ENCODE measurements at regions not wholly inside any gene's neighbourhood (a gene's known extent, or its start where the extent isn't known, plus 50 kb on each side); places are given as distances from the start of the nearest gene placed in this dataset.

- FAIRE-seq (peak; percentile 73), DNase-seq (peak in 2 of 5 donors; percentile 60 to 67)
- Histone ChIP-seq H3K27me3 (ENCODE audit: control insufficient read depth, insufficient read depth, low read length) (no peaks in the 10 kb centered on the region), H3K36me3 (ENCODE audit: control insufficient read depth in 2 of 3, insufficient read depth in 3 of 3, low read length in 3 of 3) (no peaks in the 10 kb centered on the region), H3K4me1 (ENCODE audit: control insufficient read depth in 2 of 3, insufficient read depth in 2 of 3, low read depth in 1 of 3, low read length in 3 of 3) (peaks cover 0 to 15% (median 6%) of the 10 kb centered on the region in 3 donors), H3K9me3 (ENCODE audit: control insufficient read depth in 2 of 3, insufficient read depth in 1 of 3, low read length in 3 of 3) (no peaks in the 10 kb centered on the region), H3K4me3 (ENCODE audit: low read length in 3 of 3) (peak overlapping the region in 1 of 3 donors; percentile 14), H3K9ac (ENCODE audit: low read length in 3 of 3) (peak overlapping the region in 1 of 3 donors; percentile 3), H3K27ac (ENCODE audit: low read depth in 2 of 2, low read length in 2 of 2) (peak overlapping the region; percentile 62 to 65)
- intact Hi-C loops (cut with DNase I), result no loop called here
- TF ChIP-seq, protein P1, sequence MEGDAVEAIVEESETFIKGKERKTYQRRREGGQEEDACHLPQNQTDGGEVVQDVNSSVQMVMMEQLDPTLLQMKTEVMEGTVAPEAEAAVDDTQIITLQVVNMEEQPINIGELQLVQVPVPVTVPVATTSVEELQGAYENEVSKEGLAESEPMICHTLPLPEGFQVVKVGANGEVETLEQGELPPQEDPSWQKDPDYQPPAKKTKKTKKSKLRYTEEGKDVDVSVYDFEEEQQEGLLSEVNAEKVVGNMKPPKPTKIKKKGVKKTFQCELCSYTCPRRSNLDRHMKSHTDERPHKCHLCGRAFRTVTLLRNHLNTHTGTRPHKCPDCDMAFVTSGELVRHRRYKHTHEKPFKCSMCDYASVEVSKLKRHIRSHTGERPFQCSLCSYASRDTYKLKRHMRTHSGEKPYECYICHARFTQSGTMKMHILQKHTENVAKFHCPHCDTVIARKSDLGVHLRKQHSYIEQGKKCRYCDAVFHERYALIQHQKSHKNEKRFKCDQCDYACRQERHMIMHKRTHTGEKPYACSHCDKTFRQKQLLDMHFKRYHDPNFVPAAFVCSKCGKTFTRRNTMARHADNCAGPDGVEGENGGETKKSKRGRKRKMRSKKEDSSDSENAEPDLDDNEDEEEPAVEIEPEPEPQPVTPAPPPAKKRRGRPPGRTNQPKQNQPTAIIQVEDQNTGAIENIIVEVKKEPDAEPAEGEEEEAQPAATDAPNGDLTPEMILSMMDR (IDR thresholded peaks at IDR 0.05; ENCODE audit: borderline replicate concordance, extremely low read depth, insufficient read depth), result no peak
These were observed 188.7 kb downstream of the GBA3 start for GRCh38 chr4:22881411-22881810.

GRCh38 chr4:22877486-22878052 is 184.8 kb downstream of the GBA3 start:
- no peak overlapping the region for H3K4me3 ChIP-seq (ENCODE audit: low read length in 3 of 3)
- TF ChIP-seq, protein P1 (IDR thresholded peaks at IDR 0.05; ENCODE audit: borderline replicate concordance, extremely low read depth, insufficient read depth), result no peak
- H3K4me1 ChIP-seq (ENCODE audit: control insufficient read depth in 2 of 3, insufficient read depth in 2 of 3, low read depth in 1 of 3, low read length in 3 of 3), result peaks cover 0 to 14% (median 8%) of the 10 kb centered on the region in 3 donors
- H3K27me3 ChIP-seq (ENCODE audit: control insufficient read depth, insufficient read depth, low read length), result no peaks in the 10 kb centered on the region
- H3K27ac ChIP-seq (ENCODE audit: low read depth in 2 of 2, low read length in 2 of 2), result no peak overlapping the region
- DNase-seq, result no peak
- no peak overlapping the region for H3K9ac ChIP-seq (ENCODE audit: low read length in 3 of 3)
- intact Hi-C loops (cut with DNase I), result no loop called here
- no peak for FAIRE-seq
- no peaks in the 10 kb centered on the region for H3K36me3 ChIP-seq (ENCODE audit: control insufficient read depth in 2 of 3, insufficient read depth in 3 of 3, low read length in 3 of 3)
- no peaks in the 10 kb centered on the region for H3K9me3 ChIP-seq (ENCODE audit: control insufficient read depth in 2 of 3, insufficient read depth in 1 of 3, low read length in 3 of 3)

DNA sequence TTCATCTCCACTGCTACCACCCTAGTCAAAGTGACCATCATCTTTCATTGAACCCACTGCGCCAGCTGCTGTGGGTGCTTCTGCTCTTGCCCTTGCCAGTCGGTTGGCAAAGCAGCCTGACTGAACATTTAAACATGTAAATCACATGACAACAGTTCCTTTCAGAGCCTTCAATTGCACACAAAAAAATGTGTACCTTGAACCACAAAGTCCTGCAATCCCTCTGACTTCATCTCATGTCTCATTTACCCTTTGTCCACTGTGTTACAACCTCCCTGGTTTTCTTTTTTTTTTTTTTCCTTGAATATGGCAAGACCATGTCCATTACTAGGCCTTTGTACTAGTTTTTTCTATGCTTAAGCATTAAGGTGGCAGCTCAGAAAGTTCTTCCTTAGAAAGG is 183.5 kb downstream of the GBA3 start:
- intact Hi-C loops (cut with DNase I), result no loop called here
- no peak for FAIRE-seq
- DNase-seq, result no peak
- H3K9me3 ChIP-seq (ENCODE audit: control insufficient read depth in 2 of 3, insufficient read depth in 1 of 3, low read length in 3 of 3), result no peaks in the 10 kb centered on the region
- no peaks in the 10 kb centered on the region for H3K27me3 ChIP-seq (ENCODE audit: control insufficient read depth, insufficient read depth, low read length)
- H3K9ac ChIP-seq (ENCODE audit: low read length in 3 of 3), result no peak overlapping the region
- TF ChIP-seq, protein P1 (IDR thresholded peaks at IDR 0.05; ENCODE audit: borderline replicate concordance, extremely low read depth, insufficient read depth), result no peak
- peak overlapping the region in 1 of 2 donors; percentile 44 for H3K27ac ChIP-seq (ENCODE audit: low read depth in 2 of 2, low read length in 2 of 2)
- H3K36me3 ChIP-seq (ENCODE audit: control insufficient read depth in 2 of 3, insufficient read depth in 3 of 3, low read length in 3 of 3), result no peaks in the 10 kb centered on the region
- H3K4me3 ChIP-seq (ENCODE audit: low read length in 3 of 3), result no peak overlapping the region
- peaks cover 0 to 10% (median 8%) of the 10 kb centered on the region in 3 donors for H3K4me1 ChIP-seq (ENCODE audit: control insufficient read depth in 2 of 3, insufficient read depth in 2 of 3, low read depth in 1 of 3, low read length in 3 of 3)
